HFFc6 (cell line): ENCODE measurements at regions not wholly inside any gene's neighbourhood (a gene's known extent, or its start where the extent isn't known, plus 50 kb on each side); places are given as distances from the start of the nearest gene placed in this dataset.

Experiments
- DNase-seq: peaks from one replicate; pipeline ENCODE4 v3.0.0-alpha.2; 2018
- H3K27ac Mint-ChIP-seq: 2 replicates; pipeline ENCODE4 v1.8.0; 2020; ENCODE audit warnings: mild to moderate bottlenecking, mixed read lengths
- H3K27me3 Mint-ChIP-seq: 2 replicates; pipeline ENCODE4 v1.8.0; 2021; ENCODE audit warnings: mild to moderate bottlenecking, moderate library complexity, mixed read lengths; ENCODE audit not compliant: insufficient read depth
- H3K36me3 Mint-ChIP-seq: 2 replicates; pipeline ENCODE4 v1.8.0; 2021; ENCODE audit warnings: low read depth, mixed read lengths
- H3K4me1 Mint-ChIP-seq: 2 replicates; pipeline ENCODE4 v1.8.0; 2020; ENCODE audit warnings: low read depth, mixed read lengths
- H3K4me3 Mint-ChIP-seq: 2 replicates; pipeline ENCODE4 v1.8.0; 2020; ENCODE audit warnings: mild to moderate bottlenecking, moderate library complexity, mixed read lengths
- H3K9me3 Mint-ChIP-seq: 2 replicates; pipeline ENCODE4 v1.8.0; 2020; ENCODE audit warnings: mild to moderate bottlenecking, mixed read lengths
- TF ChIP-seq, protein P1 (sequence below): fragments of 200-600 bp; sonication (generic); IDR thresholded peaks from 2 replicates; pipeline ENCODE4 v1.5.0; 2021; ENCODE audit warnings: antibody characterized with exemption, mild to moderate bottlenecking

DNA sequence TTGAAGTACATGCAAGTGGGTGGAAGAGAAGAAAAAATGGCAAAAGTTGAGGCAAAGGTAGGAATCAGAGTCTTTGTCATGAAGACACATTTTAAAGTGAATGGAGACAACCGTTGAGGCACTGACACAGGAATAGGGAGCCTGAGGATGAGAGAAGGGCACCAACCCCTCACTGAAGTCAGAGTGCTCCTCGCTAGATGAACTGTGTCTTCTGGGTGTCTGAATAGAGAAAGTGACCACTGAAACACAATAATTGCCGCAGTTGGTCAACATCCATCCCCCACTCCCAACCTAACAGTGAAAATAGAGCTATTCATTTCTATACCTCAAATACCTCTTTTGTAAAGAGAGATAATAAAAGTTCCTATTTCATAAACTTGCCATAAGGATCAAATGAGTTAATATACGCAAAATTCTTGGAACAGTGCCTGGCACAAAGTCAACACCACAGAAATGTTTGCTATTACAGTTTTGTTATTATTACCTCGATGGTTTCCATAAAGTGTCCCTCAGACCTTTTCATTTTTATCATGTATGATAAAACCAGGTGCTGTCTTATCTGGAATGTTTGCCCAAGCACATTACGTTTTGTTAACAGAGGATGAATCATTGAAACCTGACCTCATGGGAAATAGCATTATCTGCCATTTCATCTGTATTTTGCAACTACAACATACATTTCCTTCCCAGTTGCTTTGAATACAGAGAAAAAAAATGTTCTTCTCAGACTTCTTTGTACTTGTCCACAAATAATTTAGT, 61.8 kb upstream of the SP4 start:
- Mint-ChIP-seq H3K27ac (no peak overlapping the region), H3K4me1 (no peaks in the 10 kb centered on the region), H3K36me3 (no peaks in the 10 kb centered on the region), H3K9me3 (peaks cover 4% of the 10 kb centered on the region; the same call in 1 of the 2 replicates), H3K27me3 (no peaks in the 10 kb centered on the region), H3K4me3 (no peak overlapping the region)
- TF ChIP-seq, protein P1, sequence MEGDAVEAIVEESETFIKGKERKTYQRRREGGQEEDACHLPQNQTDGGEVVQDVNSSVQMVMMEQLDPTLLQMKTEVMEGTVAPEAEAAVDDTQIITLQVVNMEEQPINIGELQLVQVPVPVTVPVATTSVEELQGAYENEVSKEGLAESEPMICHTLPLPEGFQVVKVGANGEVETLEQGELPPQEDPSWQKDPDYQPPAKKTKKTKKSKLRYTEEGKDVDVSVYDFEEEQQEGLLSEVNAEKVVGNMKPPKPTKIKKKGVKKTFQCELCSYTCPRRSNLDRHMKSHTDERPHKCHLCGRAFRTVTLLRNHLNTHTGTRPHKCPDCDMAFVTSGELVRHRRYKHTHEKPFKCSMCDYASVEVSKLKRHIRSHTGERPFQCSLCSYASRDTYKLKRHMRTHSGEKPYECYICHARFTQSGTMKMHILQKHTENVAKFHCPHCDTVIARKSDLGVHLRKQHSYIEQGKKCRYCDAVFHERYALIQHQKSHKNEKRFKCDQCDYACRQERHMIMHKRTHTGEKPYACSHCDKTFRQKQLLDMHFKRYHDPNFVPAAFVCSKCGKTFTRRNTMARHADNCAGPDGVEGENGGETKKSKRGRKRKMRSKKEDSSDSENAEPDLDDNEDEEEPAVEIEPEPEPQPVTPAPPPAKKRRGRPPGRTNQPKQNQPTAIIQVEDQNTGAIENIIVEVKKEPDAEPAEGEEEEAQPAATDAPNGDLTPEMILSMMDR, result no peak
- no peak for DNase-seq

DNA sequence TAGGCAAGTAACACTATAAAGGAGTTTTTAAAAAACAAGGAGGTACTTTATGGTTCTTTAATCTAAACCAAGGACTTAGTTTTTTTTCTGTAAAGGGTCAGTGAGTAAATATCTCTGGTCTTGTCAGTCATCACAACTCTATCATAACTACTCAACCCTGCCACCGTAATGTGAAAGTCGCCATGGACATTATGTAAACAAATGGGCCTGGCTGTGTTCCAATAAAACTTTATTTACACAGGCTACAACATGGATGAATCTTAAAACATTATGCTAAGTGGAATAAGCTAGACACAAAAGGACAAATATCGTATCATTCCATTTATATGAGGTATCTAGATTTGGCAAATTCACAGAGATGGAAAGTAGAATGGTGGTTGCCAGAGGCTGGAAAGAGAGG, 60.8 kb upstream of the SP4 start:
- no peaks in the 10 kb centered on the region; the same call in 1 of the 2 replicates for H3K9me3 Mint-ChIP-seq
- H3K27ac Mint-ChIP-seq, result no peak overlapping the region
- no peaks in the 10 kb centered on the region for H3K27me3 Mint-ChIP-seq

DNA sequence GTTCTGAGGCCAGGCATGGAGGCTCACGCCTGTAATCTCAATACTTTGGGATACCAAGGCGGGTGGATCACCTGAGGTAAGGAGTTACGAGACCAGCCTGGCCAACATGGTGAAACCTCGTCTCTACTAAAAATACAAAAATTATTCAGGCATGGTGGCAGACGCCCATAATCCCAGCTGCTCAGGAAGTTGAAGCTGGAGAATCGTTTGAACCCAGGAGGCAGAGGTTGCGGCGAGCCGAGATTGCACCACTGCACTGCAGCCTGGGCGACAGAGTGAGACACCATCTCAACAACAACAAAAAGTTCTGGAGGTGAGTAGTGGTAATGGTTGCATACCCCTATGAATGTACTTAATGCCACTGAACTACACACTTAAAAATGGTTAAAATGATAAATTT, 60.3 kb upstream of the SP4 start:
- TF ChIP-seq, protein P1, result no peak
- no peak overlapping the region for H3K4me3 Mint-ChIP-seq
- no peaks in the 10 kb centered on the region for H3K4me1 Mint-ChIP-seq
- no peaks in the 10 kb centered on the region for H3K36me3 Mint-ChIP-seq
- DNase-seq, result no peak
- no peaks in the 10 kb centered on the region; the same call in 1 of the 2 replicates for H3K9me3 Mint-ChIP-seq
- H3K27me3 Mint-ChIP-seq, result no peaks in the 10 kb centered on the region
- H3K27ac Mint-ChIP-seq, result no peak overlapping the region

More for the DNA sequence above, 60.8 kb upstream of the SP4 start:
- Mint-ChIP-seq H3K36me3 (no peaks in the 10 kb centered on the region), H3K4me1 (no peaks in the 10 kb centered on the region), H3K4me3 (no peak overlapping the region)
- no peak for DNase-seq
- TF ChIP-seq, protein P1, result no peak

DNA sequence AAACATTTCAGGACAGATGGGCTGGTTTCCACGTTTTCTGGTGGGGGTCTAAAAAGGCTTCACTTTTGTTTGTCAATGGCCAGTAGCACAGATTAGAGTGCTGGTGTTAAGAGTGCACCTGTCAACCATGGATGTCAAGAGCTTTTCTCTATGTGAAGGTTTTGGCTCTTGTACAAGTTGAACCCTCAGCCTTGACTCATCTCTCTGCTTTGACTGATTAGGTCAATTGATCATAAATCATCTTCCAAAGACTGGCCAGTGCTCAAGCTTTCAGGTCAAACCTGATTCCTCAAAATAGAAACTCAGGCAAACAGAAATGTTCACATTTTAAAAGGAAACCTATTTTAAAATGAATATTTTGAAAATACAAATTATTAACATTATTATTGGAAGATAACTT, 59.6 kb upstream of the SP4 start:
- TF ChIP-seq, protein P1, result no peak
- Mint-ChIP-seq H3K27me3 (no peaks in the 10 kb centered on the region), H3K4me1 (no peaks in the 10 kb centered on the region), H3K9me3 (no peaks in the 10 kb centered on the region; the same call in 1 of the 2 replicates), H3K36me3 (no peaks in the 10 kb centered on the region), H3K4me3 (no peak overlapping the region), H3K27ac (no peak overlapping the region)
- DNase-seq, result no peak

DNA sequence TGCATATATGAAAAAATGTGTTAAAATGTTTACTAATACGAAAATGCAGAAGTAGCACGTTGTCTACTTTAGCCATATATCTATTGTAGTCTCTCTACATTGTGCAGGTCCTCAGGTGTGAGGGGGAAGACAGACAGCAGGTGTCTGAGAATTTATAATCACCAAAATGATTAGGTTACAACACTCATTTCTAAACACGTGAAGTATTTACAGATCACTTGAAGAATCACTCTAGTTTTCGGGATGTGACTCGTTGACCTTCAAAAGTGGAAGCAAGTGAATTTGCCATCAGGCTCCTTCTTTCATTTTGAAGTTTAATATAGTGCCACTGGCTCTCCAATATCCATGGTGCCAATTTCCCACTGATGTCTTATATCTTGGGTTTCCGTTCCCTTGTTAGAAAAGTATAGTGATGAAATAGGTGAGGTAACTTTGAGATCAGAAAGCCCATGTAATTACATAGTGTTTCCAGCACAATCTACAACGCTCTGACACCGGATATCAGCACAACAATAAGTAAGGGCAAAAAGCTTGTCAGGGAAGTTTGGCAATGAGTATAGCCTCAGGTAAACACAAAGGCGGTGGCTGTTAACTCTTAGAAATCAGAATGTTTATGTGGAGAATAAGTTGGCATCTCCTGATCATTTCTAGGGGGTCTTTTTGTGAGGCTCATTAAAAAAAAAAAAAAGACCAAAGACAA, 57.5 kb upstream of the SP4 start:
- H3K4me1 Mint-ChIP-seq, result no peaks in the 10 kb centered on the region
- no peak overlapping the region for H3K27ac Mint-ChIP-seq
- TF ChIP-seq, protein P1, result no peak
- DNase-seq, result no peak
- H3K4me3 Mint-ChIP-seq, result no peak overlapping the region
- H3K36me3 Mint-ChIP-seq, result no peaks in the 10 kb centered on the region
- no peaks in the 10 kb centered on the region for H3K9me3 Mint-ChIP-seq
- H3K27me3 Mint-ChIP-seq, result no peaks in the 10 kb centered on the region
